GM12892 (cell line): ENCODE measurements at regions not wholly inside any gene's neighbourhood (a gene's known extent, or its start where the extent isn't known, plus 50 kb on each side); places are given as distances from the start of the nearest gene placed in this dataset.

Experiments used
- POLR2A ChIP-seq: IDR thresholded peaks from 2 replicates; pipeline ENCODE4 v1.6.1; 2011; ENCODE audit warnings: low read depth, low read length, control low read depth
- POLR2AphosphoS5 ChIP-seq: IDR thresholded peaks from 2 replicates; pipeline ENCODE4 v1.6.1; 2011; ENCODE audit warnings: low read depth, low read length, control low read depth
- TAF1 ChIP-seq: IDR thresholded peaks from 2 replicates; pipeline ENCODE4 v1.6.1; 2011; ENCODE audit warnings: low read depth, mild to moderate bottlenecking, control low read depth, low read length, borderline replicate concordance

GRCh38 chr5:160480652-160481051 is 59.0 kb downstream of the PTTG1 start:
- TF ChIP-seq POLR2A (no peak), POLR2AphosphoS5 (no peak), TAF1 (no peak)
